GM12878 (cell line): ENCODE measurements at regions not wholly inside any gene's neighbourhood (a gene's known extent, or its start where the extent isn't known, plus 50 kb on each side); places are given as distances from the start of the nearest gene placed in this dataset.

Experiments
- ATAC-seq: fragments of 200-7000 bp; cut with Tn5 transposase; 3 replicates; pipeline ENCODE4 v1.9.1; 2020; ENCODE audit warnings: mild to moderate bottlenecking, moderate library complexity
- BruUV-seq: library from RNA; stranded (reverse); fragments of 400-500 nt; replicated peaks from 2 replicates; lab custom pipeline; 2021; lab: Mats Ljungman, UMichigan
- CTCF ChIA-PET: fragments of 300-600 bp; sonication (Branson Sonifier 250); formaldehyde crosslinking; extraction: SDS; loops from one replicate; lab custom pipeline; 2021; ENCODE audit warnings: inconsistent platforms; lab: Yijun Ruan, JAX
- POLR2A ChIA-PET: fragments of 350-600 bp; formaldehyde crosslinking; extraction: SDS; loops from one replicate; lab custom pipeline; 2021; ENCODE audit warnings: inconsistent platforms; lab: Charles Lee
- RAD21 ChIA-PET: fragments of 300-600 bp; sonication (Branson Sonifier 250); formaldehyde crosslinking; loops from one replicate; lab custom pipeline; 2023; ENCODE audit warnings: antibody characterized with exemption; ENCODE audit not compliant: unreplicated experiment; lab: Charles Lee
- SMC1A ChIA-PET: fragments of 300-600 bp; sonication (Branson Sonifier 250); formaldehyde crosslinking; loops from one replicate; lab custom pipeline; 2023; ENCODE audit not compliant: unreplicated experiment, uncharacterized antibody; lab: Charles Lee
- DNase-seq: peaks from one replicate; pipeline ENCODE4 v3.0.0-alpha.2; 2011; ENCODE audit warnings: low read depth, low spot score
- FAIRE-seq: peaks from 3 replicates; lab custom pipeline; 2011; peaks lifted over from hg19 to GRCh38; lab: Jason Lieb, UNC
- H2AFZ ChIP-seq: 2 replicates; pipeline ENCODE4 v1.6.0; 2011; ENCODE audit warnings: low read depth, low read length, control low read depth; ENCODE audit not compliant: control insufficient read depth
- H3K27ac ChIP-seq: 2 replicates; pipeline ENCODE4 v1.5.1; 2011; ENCODE audit warnings: control low read depth; ENCODE audit not compliant: control insufficient read depth, insufficient read depth
- H3K27me3 ChIP-seq, 2 experiments: replicated peaks in 1 of 2; 2 replicates each; pipeline versions ENCODE4 v1.6.0 to v1.6.1; 2011; ENCODE audit warnings: low read length in 1 of 2; ENCODE audit not compliant: control insufficient read depth in 2 of 2, insufficient read depth in 2 of 2
- H3K36me3 ChIP-seq, 2 experiments: 2 replicates each; pipeline ENCODE4 v1.5.1; 2011; ENCODE audit warnings: low read length in 1 of 2; ENCODE audit not compliant: control insufficient read depth in 2 of 2, insufficient read depth in 2 of 2
- H3K4me1 ChIP-seq: 2 replicates; pipeline ENCODE4 v1.6.1; 2011; ENCODE audit warnings: mild to moderate bottlenecking, low read length, moderate library complexity, mixed read lengths; ENCODE audit not compliant: control insufficient read depth, insufficient read depth
- H3K4me2 ChIP-seq: 2 replicates; pipeline ENCODE4 v1.6.0; 2011; ENCODE audit warnings: control low read depth; ENCODE audit not compliant: control insufficient read depth, insufficient read depth
- H3K4me3 ChIP-seq: fragments of 200-600 bp; sonication (generic); 2 replicates; pipeline ENCODE4 v1.5.1; 2016
- H3K79me2 ChIP-seq: 2 replicates; pipeline ENCODE4 v1.6.0; 2011; ENCODE audit warnings: low read length; ENCODE audit not compliant: control insufficient read depth, insufficient read depth
- H3K9ac ChIP-seq: 2 replicates; pipeline ENCODE4 v1.8.0; 2011; ENCODE audit warnings: low read length, control low read depth, mixed read lengths; ENCODE audit not compliant: control insufficient read depth, insufficient read depth
- H3K9me3 ChIP-seq: replicated peaks from 3 replicates; pipeline ENCODE4 v1.5.1; 2011; ENCODE audit warnings: mild to moderate bottlenecking, low read length; ENCODE audit not compliant: control insufficient read depth, insufficient read depth
- H4K20me1 ChIP-seq: 2 replicates; pipeline ENCODE4 v1.6.0; 2011; ENCODE audit not compliant: control insufficient read depth, insufficient read depth
- BCL3 ChIP-seq: IDR thresholded peaks from 2 replicates; pipeline ENCODE4 v1.6.1; 2011; ENCODE audit warnings: borderline replicate concordance, low read depth, mild to moderate bottlenecking, moderate library complexity, low read length; ENCODE audit not compliant: insufficient read depth, poor library complexity, severe bottlenecking
- BRCA1 ChIP-seq: IDR thresholded peaks from 2 replicates; pipeline ENCODE4 v1.6.1; 2011; ENCODE audit warnings: low read depth, low read length, improper control_type of control experiment
- E2F8 ChIP-seq: fragments of 450-650 bp; IDR thresholded peaks from 2 replicates; pipeline ENCODE4 v1.6.1; 2018; ENCODE audit warnings: mild to moderate bottlenecking, low read depth, moderate library complexity; ENCODE audit not compliant: partially characterized antibody
- EGR1 ChIP-seq, 2 experiments: IDR thresholded peaks; 1 replicate in 1 of 2; 2 replicates in 1 of 2; pipeline ENCODE4 v1.6.1; 2011 to 2012; ENCODE audit warnings: low read depth in 2 of 2, low read length in 2 of 2, borderline replicate concordance in 1 of 2, mild to moderate bottlenecking in 1 of 2, moderate library complexity in 1 of 2
- RFX5 ChIP-seq: IDR thresholded peaks from 2 replicates; pipeline ENCODE4 v1.6.1; 2011; ENCODE audit warnings: low read depth, low read length, improper control_type of control experiment
- SIN3A ChIP-seq: IDR thresholded peaks from 2 replicates; pipeline ENCODE4 v1.6.1; 2012; ENCODE audit warnings: low read depth, low read length, improper control_type of control experiment
- SMC3 ChIP-seq: IDR thresholded peaks from 2 replicates; pipeline ENCODE4 v1.6.1; 2011; ENCODE audit warnings: low read length, improper control_type of control experiment, borderline replicate concordance
- ZBTB33 ChIP-seq: fragments of 450-650 bp; IDR thresholded peaks from 2 replicates; pipeline ENCODE4 v1.6.1; 2017; ENCODE audit warnings: mild to moderate bottlenecking
- ZNF207 ChIP-seq: fragments of 450-650 bp; IDR thresholded peaks from 2 replicates; pipeline ENCODE4 v1.6.1; 2014; ENCODE audit warnings: antibody characterized with exemption, mild to moderate bottlenecking, borderline replicate concordance
- WGBS: methylation state at CpG from one replicate; pipeline ENCODE4 v1.1.6; 2016; ENCODE audit warnings: low lambda C conversion rate; ENCODE audit not compliant: insufficient replicate concordance, insufficient coverage; ENCODE audit errors: missing lambda C conversion rate; 5-methylcytosine and 5-hydroxymethylcytosine counted together
- in situ Hi-C: fragments of 300-500 bp; cut with MboI; formaldehyde crosslinking; loops from 9 replicates; pipeline ENCODE4 v1.14.3; 2018; ENCODE audit warnings: mixed read lengths
- intact Hi-C: fragments of 100-400 bp; cut with micrococcal nuclease; formaldehyde crosslinking; loops from one replicate; pipeline ENCODE4 v1.14.2; 2022; ENCODE audit not compliant: unreplicated experiment

- FAIRE-seq: no peak
- RAD21 ChIA-PET: no interaction called here
- in situ Hi-C loops: no loop called here
- POLR2A ChIA-PET: no interaction called here
- Histone ChIP-seq H3K9me3 (no peaks in the 10 kb centered on the region), H2AFZ (no peak overlapping the region), H3K79me2 (no peaks in the 10 kb centered on the region), H3K27me3 (no peaks in the 10 kb centered on the region), H3K27ac (no peak overlapping the region), H3K4me1 (peaks cover 2% of the 10 kb centered on the region), H3K4me2 (no peak overlapping the region), H3K9ac (no peak overlapping the region), H4K20me1 (no peaks in the 10 kb centered on the region), H3K4me3 (no peak overlapping the region), H3K36me3 (no peaks in the 10 kb centered on the region)
- DNase-seq: no peak
- no peak for TF ChIP-seq RFX5
- no peak for ATAC-seq
- BruUV-seq: no TSS peak
- intact Hi-C loops: no loop called here
- SMC1A ChIA-PET: interaction anchor here (1.5 kb wide), 1 partner anchor 12 kb away, joined by 3 read pairs; no protein-coding TSS in a partner anchor
- WGBS: 0% methylated on average over 3 of the region's 3 CpGs
- CTCF ChIA-PET: no interaction called here
Observed at GRCh38 chr15:39403640-39404117, 177.2 kb upstream of the THBS1 start.

GRCh38 chr15:39404767-39405181 lies 176.1 kb upstream of the THBS1 start:
- no peak for FAIRE-seq
- in situ Hi-C loops: no loop called here
- ChIA-PET SMC1A (no interaction called here), POLR2A (interaction anchor here (0.6 kb wide), 1 partner anchor 712 kb away, joined by 3 read pairs; no protein-coding TSS in a partner anchor)
- no peaks in the 10 kb centered on the region for H3K79me2 ChIP-seq
- H3K9me3 ChIP-seq: no peaks in the 10 kb centered on the region
- H3K9ac ChIP-seq: no peak overlapping the region
- H3K4me3 ChIP-seq: no peak overlapping the region
- no peak overlapping the region for H3K27ac ChIP-seq
- TF ChIP-seq SIN3A: no peak
- no peak for TF ChIP-seq RFX5
- TF ChIP-seq ZBTB33: no peak
- TF ChIP-seq E2F8: no peak
- TF ChIP-seq BCL3: no peak
- no peak for TF ChIP-seq EGR1 (IDR thresholded peaks at IDR 0.05; ENCODE audit: borderline replicate concordance in 1 of 2, low read depth in 2 of 2, low read length in 2 of 2)
- no peak for TF ChIP-seq ZNF207
- no peak for TF ChIP-seq BRCA1
- no peak for TF ChIP-seq SMC3
- TF ChIP-seq, all 136 proteins: peak for 0
- CTCF ChIA-PET: no interaction called here
- H4K20me1 ChIP-seq: no peaks in the 10 kb centered on the region
- no TSS peak for BruUV-seq
- RAD21 ChIA-PET: no interaction called here
- H3K4me2 ChIP-seq: no peak overlapping the region
- no peaks in the 10 kb centered on the region for H3K27me3 ChIP-seq
- 70% methylated on average over 5 of the region's 5 CpGs for WGBS
- DNase-seq (no peak), ATAC-seq (no peak)
- no peak overlapping the region for H2AFZ ChIP-seq
- no peaks in the 10 kb centered on the region for H3K36me3 ChIP-seq
- intact Hi-C loops: no loop called here
- H3K4me1 ChIP-seq: peaks cover 2% of the 10 kb centered on the region
